GM18951 (cell line): ENCODE measurements at regions not wholly inside any gene's neighbourhood (a gene's known extent, or its start where the extent isn't known, plus 50 kb on each side); places are given as distances from the start of the nearest gene placed in this dataset.

Experiments used
- POLR2A ChIP-seq: IDR thresholded peaks from 4 replicates; pipeline ENCODE4 v1.6.1; 2011; ENCODE audit warnings: mild to moderate bottlenecking; ENCODE audit not compliant: insufficient read length, insufficient read depth; ENCODE audit errors: extremely low read depth
- in situ Hi-C: fragments of 300-500 bp; cut with MboI; formaldehyde crosslinking; loops from one replicate; pipeline ENCODE4 v1.12.0; 2022; ENCODE audit warnings: low sequenced_read_pairs, mixed read lengths, inconsistent platforms; ENCODE audit not compliant: unreplicated experiment

DNA sequence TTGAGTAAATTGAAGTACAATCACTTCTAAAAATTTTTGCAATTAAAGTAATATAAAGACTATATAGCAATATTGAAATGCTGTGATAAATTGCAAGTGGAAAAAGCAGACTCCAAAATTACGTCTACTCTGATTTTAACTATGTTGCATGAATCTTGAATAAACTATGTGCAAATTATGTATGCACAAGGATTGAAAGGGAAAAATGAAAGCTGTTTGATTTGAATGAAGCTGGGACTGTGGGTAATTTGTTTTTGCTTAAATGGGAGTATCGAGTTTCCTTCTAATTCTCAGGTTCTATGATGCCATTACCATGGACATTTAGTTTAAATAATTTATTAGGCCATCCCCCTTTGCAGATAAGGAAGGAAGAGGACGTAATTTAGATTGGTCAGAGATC, 198.7 kb upstream of the MYLIP start:
- no peak for TF ChIP-seq POLR2A
- in situ Hi-C loops, result no loop called here

DNA sequence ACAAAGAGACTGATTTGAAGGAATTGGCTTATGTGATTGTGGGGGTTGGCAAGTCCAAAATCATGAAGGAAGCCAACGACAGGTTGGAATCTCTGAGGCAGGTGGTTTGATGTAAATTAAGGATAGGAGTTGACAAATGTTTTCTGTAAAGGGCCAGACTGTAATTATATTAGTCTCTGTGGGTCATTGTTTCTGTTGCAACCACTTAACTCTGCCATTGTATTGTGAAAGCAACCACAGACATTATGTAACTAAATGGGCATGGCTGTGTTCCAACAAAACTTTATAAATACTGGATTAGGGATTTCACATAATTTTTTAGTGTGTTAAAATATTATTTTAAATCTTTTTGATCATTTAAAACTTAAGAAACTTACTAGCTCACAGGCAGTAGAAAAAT, 199.2 kb upstream of the MYLIP start:
- TF ChIP-seq POLR2A, result no peak
- in situ Hi-C loops, result no loop called here

DNA sequence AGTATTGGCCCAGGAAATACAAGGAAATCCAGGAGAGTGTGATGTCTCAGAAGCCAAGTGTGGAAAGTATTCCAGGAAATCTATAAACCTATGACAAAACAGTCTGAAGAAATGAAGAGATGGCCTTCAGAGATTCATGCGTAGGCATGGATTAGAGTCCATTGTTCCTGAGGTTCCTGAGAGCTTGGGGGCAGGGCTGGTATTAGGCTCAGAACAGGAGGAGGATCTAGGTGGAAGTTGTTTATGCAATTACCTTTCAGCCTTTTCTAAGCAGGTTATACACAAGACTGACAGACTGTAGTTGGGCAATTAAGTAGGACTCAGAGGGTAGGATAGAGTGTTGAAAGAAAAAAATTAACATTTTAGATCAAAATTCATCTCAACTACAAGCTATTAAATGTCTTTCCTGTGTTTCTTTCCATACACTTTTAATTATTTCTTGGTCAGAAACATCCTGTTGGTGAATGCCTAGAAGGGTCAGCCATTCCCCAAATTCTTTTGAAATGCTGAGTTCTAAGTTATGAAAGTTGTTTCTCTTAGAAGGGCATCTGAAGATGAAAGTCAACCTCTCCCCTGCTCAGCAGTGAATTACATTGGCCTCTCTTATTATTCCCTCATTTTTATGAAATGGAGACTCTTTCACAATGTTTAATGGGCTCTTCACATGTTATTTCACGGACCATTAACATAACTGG, 201.2 kb upstream of the MYLIP start:
- no peak for TF ChIP-seq POLR2A
- in situ Hi-C loops, result no loop called here

DNA sequence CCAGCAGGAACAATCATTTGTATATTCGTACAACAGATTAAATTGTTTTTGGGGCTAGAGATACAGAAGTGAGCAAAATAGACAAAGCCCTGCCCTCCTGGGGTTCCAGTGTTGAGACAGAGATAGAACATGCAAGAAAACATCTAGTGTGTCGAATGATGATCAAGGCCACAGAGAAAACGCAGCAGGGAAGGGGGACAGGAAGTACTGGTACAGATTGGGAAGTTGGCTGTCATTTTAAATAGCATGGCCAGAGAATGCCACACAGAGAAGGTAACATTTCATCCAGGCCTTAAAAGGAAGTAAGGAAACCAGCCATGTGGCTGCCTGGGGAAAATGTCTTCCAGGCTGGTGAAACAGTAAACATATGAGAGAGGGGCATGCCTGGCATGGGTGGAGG, 202.6 kb upstream of the MYLIP start:
- in situ Hi-C loops, result no loop called here
- no peak for TF ChIP-seq POLR2A

DNA sequence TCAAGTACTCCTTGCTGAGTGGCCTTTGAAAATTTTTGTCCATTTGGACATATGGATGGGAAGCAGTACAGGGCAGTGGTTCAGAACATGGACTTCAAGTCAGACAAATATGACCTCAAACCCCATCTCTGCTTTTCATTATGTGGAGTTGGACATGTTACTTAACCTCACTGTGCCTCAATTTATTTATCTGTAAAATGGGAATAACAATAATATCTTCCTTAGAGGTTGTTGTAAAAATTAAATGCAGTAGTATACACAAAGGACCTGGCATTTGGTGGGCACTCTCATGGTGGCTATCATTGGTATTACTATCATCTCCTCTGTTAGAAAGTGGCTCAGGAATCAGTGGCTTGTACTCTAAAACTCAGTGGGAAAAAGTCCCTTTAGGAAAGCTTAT, 204.0 kb upstream of the MYLIP start:
- in situ Hi-C loops, result no loop called here

DNA sequence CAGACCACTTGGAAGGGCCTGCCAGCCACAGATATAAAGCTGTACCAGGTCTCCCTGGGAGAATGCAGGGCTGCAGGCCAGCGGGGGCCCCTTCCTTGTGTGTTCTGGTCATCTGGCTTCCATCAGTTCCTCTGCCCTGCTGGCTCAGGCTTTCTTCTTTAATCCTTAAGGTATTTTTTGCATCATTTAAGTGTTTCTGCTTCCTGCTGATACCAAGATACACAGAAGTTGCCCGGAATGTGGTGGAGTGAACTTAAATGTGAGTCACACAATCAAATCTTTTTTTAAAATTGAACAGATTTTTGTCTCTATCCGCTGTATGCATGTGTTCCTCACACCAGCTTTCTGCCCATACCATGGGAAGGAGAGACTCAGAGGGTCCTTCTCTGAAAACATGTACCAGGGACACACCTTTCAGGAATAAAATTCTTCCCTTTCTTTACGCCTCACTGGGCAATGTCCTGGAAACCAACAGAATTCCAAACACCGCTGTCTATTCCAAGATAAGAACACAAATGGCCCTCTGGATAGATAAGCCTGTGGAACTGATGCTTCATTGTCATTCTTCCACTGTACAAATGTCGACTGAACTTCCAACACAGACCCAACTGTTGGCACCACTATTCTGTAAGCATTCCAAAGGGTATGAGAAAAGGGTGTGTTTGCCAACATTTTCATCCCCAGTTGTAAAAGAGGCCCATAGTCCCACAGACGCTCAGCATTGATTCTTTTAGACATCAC, 206.2 kb upstream of the MYLIP start:
- in situ Hi-C loops, result no loop called here
- TF ChIP-seq POLR2A, result no peak

More for the DNA sequence above, 204.0 kb upstream of the MYLIP start:
- TF ChIP-seq POLR2A, result no peak

DNA sequence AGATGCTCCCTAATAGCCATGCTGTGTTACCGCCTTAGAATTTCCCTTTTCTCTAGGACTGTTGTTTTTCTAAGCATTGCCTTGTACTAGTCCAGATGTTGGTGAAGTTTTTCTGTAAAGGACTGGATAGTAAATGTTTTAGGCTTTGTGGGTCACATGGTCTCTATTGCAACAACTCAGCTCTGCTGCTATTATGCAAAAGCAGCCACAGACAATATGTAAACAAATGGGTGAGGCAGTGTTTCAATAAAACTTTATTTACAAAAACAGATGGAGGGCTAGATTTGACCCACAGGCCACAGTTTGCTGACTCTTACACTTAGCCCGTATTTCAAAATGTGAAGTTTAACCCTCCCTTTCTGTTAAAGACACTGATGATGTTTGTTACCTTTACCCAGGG, 207.6 kb upstream of the MYLIP start:
- in situ Hi-C loops, result no loop called here
- no peak for TF ChIP-seq POLR2A

DNA sequence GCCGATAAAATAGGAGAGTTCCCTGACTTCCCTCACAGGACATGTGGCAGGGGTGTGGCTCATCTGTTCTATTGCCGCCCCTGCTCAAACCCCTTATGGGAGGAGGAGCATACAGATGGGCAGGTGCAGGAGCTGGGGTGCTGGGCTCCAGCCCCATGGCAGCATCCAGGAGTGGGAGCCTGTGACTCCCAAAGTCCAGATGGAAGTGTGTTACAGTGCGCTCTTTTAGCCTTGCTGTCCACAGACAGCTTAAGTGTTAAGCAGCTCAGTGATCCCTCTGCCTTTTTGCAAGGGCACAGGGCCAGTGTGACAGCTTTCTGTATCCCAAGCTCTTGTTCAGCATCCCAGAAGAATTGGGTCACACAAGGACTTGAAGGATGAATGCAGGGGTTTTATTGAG, 212.3 kb upstream of the MYLIP start:
- TF ChIP-seq POLR2A, result no peak
- in situ Hi-C loops, result no loop called here

DNA sequence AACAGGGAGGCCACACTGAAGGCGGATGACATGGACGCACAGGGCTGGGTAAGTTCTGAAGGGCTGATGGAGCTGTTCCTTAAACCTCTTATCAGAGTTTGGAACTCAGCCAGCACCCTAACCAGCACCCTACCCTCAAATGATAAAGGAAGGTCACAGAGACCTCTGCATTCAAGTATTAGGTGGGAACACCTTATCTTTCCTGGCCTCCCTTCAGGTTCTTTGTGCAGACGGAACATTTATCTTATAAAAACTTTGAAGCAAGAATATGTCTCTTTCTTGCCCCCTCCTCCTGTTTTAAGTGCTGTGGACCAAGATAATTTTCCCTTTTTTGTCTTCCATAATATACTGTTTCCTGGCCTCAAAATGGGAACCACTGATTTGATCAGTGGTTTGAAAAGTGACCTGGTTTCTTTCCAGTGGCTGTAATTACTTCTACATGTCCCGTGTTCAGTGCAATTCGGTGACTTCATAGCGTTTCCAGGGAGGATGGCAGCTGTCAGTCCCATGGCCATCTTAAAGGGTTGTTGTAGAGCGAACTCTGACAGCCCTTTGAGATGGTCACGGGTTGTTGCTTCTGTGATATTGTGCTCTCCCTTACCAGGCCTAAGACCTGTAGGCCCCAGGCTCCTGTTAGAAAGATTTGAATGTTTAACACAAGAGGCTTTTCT, 213.2 kb upstream of the MYLIP start:
- no peak for TF ChIP-seq POLR2A
- in situ Hi-C loops, result no loop called here

DNA sequence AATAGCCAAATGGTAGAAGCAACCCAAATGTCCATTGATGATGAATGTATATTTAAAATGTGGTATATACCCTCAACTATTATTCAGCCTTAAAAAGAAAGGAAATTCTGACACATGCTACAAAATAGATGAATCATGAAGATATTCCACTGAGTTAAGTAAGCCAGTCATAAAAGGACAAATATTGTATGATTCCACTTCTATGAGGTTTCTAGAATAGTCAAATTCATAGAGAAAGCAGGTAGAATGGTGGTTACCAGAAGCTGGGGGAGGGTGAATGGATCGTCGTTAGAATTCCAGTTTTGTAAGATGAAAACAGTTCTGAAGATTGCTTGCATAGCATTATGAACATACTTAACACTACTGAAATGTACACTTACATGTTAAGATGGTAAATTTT, 214.3 kb upstream of the MYLIP start:
- TF ChIP-seq POLR2A, result no peak
- in situ Hi-C loops, result no loop called here

DNA sequence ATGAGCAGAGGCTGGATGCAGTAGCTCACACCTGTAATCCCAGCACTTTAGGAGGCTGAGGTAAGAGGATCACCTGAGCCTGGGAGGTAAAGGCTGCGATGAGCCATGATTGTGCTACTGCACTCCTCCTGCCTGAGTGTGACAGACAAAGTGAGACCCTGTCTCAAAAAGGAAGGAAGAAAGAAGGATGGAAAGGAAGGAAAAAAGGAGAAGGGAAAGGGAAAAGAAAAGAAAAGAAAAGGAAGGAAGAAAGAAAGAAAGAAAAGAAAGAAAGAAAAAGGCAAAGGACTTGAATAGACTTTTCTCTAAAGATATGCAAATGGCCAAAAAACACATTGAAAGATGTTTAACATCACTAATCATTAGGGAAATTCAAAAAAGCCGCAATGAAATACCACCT, 215.3 kb upstream of the MYLIP start:
- no peak for TF ChIP-seq POLR2A
- in situ Hi-C loops, result no loop called here

DNA sequence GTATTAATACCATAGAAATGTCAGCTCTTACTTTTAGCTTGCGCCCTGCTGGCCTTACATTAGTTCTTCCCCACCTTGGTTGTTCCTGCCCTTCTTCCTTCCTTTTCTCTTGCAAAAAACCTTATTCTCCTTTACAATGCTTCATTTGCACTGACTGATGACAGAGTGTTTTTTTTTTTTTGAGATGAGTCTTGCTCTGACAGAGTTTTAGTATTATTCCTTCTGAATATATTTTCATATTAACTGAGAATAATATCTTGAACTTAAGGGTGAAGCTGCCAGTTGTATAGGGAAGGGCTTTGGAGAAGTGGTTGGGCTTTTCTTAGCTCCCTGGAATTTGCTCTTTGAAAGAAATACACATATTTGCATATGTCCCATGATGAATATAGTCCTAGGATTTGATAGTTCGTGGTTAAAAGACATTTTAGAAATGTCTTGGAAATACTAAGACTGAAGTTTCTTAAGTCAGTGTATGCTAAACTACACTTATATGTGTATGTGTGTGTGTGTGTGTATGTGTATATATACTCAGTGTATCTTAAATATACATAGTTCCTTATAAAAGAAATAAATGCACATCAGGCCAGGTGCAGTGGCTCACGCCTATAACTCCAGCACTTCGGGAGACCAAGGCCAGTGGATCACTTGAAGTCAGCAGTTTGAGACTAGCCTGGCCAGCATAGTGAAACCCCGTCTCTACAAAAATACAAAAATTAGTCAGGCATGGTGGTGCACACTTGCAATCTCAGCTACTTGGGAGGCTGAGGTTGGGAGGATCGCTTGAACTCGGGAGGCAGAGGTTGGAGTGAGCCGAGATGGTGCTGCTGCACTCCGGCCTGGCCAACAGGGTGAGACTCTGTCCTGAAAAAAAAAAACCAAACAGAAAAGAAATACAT, 216.1 kb upstream of the MYLIP start:
- in situ Hi-C loops, result no loop called here
- no peak for TF ChIP-seq POLR2A
